SK-N-SH (cell line): ENCODE measurements at regions not wholly inside any gene's neighbourhood (a gene's known extent, or its start where the extent isn't known, plus 50 kb on each side); places are given as distances from the start of the nearest gene placed in this dataset.
"Not testable (repeated sequence)": the region's sequence is repeated elsewhere in the genome, so short reads cannot be mapped to it uniquely, and the experiment has no call there.

Experiments used
- EZH2phosphoT487 ChIP-seq: fragments of 200-600 bp; sonication (generic); IDR thresholded peaks from 2 replicates; pipeline ENCODE4 v1.6.1; 2017; ENCODE audit warnings: low read depth, mixed run types, mild to moderate bottlenecking, antibody characterized with exemption, moderate library complexity, borderline replicate concordance
- NRF1 ChIP-seq: IDR thresholded peaks from 2 replicates; pipeline ENCODE4 v1.6.1; 2012; ENCODE audit warnings: low read depth, mild to moderate bottlenecking, low read length
- TEAD4 ChIP-seq: IDR thresholded peaks from 2 replicates; pipeline ENCODE4 v1.4.0; 2012; ENCODE audit warnings: mild to moderate bottlenecking, borderline replicate concordance; ENCODE audit not compliant: insufficient read depth
- TF ChIP-seq, protein P1 (sequence below): fragments of 200-600 bp; sonication (generic); IDR thresholded peaks from 2 replicates; pipeline ENCODE4 v1.6.1; 2017; ENCODE audit warnings: antibody characterized with exemption, mild to moderate bottlenecking, moderate library complexity

DNA sequence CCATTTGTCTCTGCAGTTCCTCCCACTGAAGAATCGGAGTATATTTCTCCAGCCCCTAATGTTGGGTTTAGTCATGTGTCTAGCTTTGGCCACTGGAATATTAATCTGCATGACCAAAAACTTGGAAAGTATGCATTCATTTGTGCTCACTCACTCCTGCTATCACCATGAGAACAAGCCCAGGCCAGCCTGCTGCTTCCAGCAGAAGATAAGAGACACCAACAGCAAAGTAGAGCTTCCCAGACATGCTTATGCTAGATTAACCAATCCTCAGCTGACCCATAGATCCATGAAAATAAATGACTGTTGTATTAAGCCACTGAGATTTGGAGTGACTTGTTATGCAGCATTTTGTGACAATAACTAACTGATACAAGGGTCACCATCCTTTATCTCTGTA, 108.8 kb downstream of the ART5 start:
- not testable (repeated sequence) for TF ChIP-seq EZH2phosphoT487, NRF1, TEAD4
- TF ChIP-seq, protein P1, sequence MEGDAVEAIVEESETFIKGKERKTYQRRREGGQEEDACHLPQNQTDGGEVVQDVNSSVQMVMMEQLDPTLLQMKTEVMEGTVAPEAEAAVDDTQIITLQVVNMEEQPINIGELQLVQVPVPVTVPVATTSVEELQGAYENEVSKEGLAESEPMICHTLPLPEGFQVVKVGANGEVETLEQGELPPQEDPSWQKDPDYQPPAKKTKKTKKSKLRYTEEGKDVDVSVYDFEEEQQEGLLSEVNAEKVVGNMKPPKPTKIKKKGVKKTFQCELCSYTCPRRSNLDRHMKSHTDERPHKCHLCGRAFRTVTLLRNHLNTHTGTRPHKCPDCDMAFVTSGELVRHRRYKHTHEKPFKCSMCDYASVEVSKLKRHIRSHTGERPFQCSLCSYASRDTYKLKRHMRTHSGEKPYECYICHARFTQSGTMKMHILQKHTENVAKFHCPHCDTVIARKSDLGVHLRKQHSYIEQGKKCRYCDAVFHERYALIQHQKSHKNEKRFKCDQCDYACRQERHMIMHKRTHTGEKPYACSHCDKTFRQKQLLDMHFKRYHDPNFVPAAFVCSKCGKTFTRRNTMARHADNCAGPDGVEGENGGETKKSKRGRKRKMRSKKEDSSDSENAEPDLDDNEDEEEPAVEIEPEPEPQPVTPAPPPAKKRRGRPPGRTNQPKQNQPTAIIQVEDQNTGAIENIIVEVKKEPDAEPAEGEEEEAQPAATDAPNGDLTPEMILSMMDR: not testable (repeated sequence)
